ENCODE measurements at regions not wholly inside any gene's neighbourhood (a gene's known extent, or its start where the extent isn't known, plus 50 kb on each side); places are given as distances from the start of the nearest gene placed in this dataset.

DNA sequence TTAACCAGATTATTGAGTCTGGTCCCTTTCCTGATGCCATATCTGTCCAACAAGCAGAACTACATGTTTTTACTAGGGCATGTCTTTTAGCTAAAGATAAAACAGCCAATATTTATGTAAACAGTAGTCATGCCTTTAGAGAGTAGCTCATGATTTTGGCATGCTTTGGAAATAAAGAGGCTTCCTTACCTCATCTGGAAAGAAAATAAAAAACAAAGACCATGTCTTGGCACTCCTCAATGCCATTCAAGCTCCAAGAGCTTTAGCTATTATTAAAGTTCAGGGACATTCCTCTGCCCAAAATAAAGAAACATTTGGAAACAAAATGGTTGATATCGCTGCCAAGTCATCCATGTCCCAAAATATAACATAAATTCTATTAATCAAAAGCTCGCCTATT is 202.4 kb downstream of the URB2 start:
- TF ChIP-seq, protein P1, sequence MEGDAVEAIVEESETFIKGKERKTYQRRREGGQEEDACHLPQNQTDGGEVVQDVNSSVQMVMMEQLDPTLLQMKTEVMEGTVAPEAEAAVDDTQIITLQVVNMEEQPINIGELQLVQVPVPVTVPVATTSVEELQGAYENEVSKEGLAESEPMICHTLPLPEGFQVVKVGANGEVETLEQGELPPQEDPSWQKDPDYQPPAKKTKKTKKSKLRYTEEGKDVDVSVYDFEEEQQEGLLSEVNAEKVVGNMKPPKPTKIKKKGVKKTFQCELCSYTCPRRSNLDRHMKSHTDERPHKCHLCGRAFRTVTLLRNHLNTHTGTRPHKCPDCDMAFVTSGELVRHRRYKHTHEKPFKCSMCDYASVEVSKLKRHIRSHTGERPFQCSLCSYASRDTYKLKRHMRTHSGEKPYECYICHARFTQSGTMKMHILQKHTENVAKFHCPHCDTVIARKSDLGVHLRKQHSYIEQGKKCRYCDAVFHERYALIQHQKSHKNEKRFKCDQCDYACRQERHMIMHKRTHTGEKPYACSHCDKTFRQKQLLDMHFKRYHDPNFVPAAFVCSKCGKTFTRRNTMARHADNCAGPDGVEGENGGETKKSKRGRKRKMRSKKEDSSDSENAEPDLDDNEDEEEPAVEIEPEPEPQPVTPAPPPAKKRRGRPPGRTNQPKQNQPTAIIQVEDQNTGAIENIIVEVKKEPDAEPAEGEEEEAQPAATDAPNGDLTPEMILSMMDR (IDR thresholded peaks at IDR 0.05 in 4 of 5, conservative IDR thresholded peaks at IDR 0.05 in 1 of 5), result no peak
- no peak for TF ChIP-seq POLR2A (IDR thresholded peaks at IDR 0.05)
